GM18861 (cell line): ENCODE measurements at regions not wholly inside any gene's neighbourhood (a gene's known extent, or its start where the extent isn't known, plus 50 kb on each side); places are given as distances from the start of the nearest gene placed in this dataset.

Source experiments
- ATAC-seq: cut with Tn5 transposase; IDR thresholded peaks from one replicate; pipeline ENCODE4 v1.9.1; 2021; ENCODE audit not compliant: unreplicated experiment

- no peak for ATAC-seq
Observed at GRCh38 chr1:106972074-106972473, 84.4 kb upstream of the PRMT6 start.

GRCh38 chr1:106975944-106976343 lies 80.5 kb upstream of the PRMT6 start:
- no peak for ATAC-seq

DNA sequence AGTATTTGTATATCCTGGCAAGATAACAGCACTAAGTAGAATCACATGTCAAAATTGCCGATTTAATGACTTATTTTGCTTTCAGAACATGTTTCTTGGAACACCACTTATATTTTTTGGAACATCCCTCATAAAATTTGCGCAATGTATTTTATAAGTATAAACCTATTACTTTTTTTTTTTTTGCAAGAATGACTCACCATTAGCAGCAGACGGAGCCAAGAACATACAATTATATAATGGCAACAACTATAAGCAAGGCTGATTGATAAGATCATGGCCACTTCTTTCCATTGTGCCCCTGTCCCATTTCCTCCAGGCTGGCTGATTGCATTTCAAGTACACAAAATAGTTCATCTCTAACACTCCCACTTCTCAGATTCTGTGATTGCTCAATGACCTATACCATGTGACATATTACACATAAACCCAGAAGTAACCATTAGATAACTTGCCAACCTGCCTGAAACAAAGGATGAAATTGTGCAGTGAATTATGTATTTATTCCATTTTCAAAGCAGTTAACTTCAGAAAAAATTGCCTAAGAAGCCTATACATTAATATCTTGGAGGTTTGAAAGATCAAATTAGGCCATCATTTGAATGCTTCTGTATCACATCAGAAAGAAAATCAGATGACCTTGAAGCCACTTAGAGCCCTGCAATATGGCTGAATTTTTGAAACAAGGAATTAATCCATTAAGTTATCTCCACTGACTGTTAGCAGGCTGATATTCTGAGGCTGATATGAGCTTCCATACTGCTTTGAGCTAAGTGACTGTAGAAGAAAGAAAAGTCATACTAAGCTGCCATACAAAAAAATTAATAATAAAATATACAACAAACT lies 77.8 kb upstream of the PRMT6 start:
- no peak for ATAC-seq

DNA sequence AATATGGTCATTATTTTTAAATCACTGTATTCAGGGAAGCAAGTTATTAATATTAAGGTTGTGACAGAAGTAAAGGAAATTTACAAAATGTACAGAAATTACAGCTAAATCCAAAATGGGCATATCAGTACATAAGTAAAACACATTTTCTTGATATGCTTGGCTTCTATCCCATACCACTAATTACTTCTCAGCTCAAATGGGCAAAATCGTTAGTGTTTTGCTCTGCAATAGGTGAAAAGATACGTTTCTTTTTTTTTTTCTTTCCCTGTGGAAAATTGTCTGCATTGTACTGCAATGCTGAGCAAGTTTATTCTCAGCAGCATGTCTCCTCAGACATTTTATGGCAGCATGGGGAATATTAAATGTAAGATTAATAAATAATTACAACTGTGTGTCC lies 77.1 kb upstream of the PRMT6 start:
- ATAC-seq: no peak

DNA sequence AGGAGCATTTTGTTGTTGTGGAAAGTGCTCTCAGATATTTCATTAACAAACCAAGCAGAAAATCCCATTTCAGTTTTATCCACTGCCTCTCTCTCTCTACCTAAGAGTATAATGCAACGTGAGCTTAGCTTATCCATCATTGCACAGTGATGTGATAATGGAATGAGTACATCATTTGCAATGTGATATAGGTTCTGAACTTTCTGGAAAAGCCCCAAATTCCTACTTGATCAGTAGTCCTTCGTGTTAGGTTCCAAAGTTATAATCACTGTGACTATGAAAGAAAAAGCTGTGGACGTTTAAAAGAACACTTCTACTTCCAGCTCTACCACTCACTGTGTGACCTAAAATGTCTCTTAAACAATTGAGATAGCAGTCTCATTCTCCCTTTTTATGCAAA lies 76.4 kb upstream of the PRMT6 start:
- ATAC-seq: no peak

DNA sequence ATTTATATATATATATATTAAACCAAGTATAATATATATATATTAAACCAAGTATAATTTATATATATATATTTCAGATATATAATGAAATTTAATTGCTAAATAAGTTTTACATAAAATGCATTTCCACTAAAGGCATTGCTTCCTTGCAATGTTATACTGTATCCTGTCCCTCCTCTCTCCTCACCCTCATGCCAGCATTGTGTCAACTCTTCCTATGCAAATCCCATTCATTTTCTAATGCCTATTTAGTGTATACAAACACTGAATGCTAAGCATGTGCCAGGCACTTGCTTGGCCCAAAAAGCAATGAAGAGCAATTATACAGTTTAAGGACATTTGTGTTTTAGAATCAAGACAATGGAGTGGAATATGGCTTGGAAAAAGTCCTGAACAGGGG lies 71.7 kb upstream of the PRMT6 start:
- ATAC-seq: no peak

- no peak for ATAC-seq
Observed at GRCh38 chr1:106986603-106987002, 69.9 kb upstream of the PRMT6 start.

DNA sequence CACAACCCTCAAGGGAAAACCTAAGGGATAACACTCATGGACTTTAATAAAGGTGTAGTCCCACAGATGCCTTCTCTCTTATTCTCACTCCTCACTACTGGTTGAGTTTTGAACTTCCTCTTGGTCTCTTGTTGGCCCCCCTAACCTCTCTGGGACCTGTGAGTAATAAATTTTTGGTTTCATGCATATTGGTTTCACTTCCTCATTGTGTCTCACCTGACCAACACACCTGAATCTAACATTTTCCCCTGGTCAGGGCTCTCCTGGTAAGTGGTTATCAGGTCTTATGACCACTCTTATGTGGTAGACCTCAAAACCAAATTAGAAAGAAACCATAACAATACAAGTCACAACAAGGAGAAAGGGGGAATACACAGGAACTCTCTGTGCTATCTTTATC lies 60.5 kb upstream of the PRMT6 start:
- peak; percentile 90 for ATAC-seq

DNA sequence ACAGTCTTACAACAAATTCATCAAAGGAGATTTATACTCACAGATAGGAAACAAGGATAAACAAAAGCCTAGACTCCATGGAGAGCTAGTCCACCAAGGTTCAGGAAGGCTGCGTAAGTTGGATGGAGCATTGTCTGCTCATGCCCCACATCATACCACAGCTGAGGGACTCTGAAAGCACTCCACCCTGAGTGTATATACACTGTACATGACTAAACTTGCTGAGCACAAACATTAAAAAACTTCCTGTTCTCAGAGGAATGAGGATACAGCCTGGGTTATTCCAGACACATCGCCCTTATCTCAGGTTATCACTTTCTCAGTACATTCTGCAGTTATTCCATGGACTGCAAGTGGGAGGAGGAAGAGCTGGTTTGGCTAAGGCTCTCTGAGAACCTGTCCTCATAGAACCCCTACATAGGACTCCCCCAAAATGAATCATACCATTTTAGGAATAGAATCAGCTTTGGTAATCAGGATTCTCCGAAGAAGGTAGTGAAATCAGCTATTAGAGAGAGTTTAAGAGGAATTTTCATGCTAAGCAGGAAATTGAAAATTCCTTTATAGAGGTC lies 58.0 kb upstream of the PRMT6 start:
- no peak for ATAC-seq

DNA sequence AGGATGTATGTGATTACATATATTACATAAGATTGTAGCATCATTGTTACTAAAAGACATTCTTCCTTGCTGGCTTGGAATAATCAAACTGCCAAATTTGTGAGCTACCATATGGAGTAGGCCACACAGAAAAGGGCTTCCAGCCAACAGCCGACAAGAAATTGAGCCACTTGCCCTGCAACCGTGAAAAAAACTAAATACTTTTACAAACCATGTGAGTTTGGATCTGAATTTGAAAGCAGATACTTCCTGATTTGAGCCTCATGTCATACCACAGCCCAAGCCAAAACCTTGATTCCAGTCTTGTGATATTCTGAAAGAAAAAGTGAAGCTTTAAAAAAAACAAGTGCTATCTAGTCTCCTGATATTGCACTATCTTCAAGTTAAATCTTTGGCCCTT lies 55.6 kb upstream of the PRMT6 start:
- ATAC-seq: no peak

DNA sequence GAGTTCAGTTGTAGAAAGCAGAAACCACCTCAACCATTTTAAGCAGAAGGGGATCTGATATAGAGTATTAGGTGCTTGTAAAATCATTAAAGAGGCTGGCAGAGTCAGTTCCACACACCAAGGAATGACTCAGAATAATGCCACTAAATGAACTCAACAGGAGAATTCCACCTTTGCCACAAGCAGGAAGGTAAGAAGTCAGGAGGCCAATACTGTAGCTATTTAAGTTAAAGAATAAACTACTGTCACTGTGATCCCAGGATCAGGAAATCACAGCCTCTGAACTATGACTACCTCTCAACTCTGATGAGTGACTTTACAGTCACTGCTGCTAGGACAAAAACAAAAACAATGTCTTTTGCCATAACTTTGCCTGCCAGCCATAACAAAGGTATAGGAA lies 52.5 kb upstream of the PRMT6 start:
- ATAC-seq: no peak

GRCh38 chr1:107004421-107004820 lies 52.1 kb upstream of the PRMT6 start:
- no peak for ATAC-seq
